Muscle of arm (tissue), 1 donor: ENCODE measurements at regions not wholly inside any gene's neighbourhood (a gene's known extent, or its start where the extent isn't known, plus 50 kb on each side); places are given as distances from the start of the nearest gene placed in this dataset.
"Not testable (repeated sequence)": the region's sequence is repeated elsewhere in the genome, so short reads cannot be mapped to it uniquely, and the experiment has no call there.

Source experiments
- DNase-seq: peaks from one replicate; pipeline ENCODE4 v3.0.0-alpha.2; 2013

- no peak for DNase-seq
Observed at GRCh38 chr4:14303856-14304255, 676.3 kb upstream of the BOD1L1 start.

- no peak for DNase-seq
Observed at GRCh38 chr4:14308229-14308651, 680.7 kb upstream of the BOD1L1 start.

GRCh38 chr4:14309431-14309830, 681.9 kb upstream of the BOD1L1 start:
- peak; percentile 5 for DNase-seq

- DNase-seq: no peak
Observed at GRCh38 chr4:14313757-14314156, 686.2 kb upstream of the BOD1L1 start.

DNA sequence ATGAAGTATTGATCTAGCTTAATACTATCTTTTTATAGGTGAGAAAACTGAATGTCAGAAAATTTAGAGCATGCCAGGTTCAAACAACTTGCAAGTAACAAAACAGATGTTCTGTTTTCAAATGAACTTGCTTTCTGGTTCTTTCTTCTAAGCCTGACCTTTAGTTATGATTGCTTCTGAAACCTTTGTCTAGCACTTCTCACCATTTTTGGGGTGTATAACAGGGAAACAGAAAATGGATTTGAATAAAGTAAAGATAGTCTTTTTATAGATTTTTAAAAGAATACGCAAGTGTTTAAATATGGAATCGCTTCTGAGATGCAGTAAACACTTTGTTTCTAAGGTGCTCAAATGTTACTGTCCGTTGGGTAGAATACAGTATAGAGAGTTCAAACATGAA, 687.2 kb upstream of the CPEB2 start:
- no peak for DNase-seq

DNA sequence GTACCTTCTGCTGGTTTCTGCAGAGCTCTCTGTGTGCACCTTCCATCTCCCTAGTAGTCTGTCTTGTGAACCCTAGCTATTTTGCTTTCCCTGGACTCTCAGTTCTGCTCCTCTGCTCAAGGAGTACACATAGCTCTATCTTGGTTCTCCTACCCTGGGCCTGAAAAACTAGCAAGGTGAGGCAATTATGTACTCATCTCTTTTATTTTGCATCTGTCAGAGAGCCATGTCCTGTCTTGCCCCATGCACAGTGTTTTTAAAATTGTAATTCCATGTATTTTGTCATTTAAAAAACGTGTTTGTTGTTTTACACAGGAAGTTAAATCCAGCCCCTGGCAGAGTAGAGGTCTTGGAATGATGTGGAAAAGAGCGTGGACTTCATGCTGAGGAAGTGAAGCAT, 684.9 kb upstream of the CPEB2 start:
- DNase-seq: no peak

DNA sequence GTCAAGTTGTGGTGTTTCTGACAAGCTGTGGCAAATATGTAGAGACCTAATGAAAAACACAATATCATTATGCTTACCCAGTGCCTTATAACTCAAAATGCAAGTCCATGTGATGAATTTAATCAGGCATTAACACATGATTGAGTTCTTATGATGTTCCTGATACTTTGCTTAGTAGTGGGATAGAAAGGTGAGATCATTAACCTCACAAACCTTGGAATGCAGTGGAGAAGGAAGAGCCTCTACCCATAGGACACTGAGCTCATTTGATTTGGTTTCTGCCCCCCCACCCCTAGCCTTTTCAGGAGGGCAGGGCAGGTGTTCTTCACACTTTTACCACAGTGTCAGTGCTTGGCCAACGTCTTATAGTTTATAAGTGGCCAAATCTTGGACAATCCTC, 683.6 kb upstream of the CPEB2 start:
- no peak for DNase-seq

DNA sequence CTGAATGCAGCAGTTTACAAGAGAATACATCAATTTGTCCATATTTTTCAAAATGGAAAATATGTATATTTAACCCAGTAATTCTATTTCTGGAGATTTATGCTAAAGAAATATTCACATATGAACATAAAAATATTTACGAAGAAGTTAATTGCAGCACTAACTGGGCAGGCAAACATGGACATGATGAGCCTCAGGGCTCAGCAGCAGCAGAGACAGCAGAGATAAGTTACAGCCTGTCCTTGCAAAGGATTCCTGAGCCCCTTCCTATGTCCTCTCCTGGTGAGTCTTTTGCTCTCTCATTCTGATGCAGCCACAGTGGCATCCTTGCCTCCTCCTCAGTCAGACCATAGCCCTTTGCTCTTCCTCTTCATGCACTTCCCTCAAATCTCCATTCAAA, 680.6 kb upstream of the CPEB2 start:
- DNase-seq: no peak

DNA sequence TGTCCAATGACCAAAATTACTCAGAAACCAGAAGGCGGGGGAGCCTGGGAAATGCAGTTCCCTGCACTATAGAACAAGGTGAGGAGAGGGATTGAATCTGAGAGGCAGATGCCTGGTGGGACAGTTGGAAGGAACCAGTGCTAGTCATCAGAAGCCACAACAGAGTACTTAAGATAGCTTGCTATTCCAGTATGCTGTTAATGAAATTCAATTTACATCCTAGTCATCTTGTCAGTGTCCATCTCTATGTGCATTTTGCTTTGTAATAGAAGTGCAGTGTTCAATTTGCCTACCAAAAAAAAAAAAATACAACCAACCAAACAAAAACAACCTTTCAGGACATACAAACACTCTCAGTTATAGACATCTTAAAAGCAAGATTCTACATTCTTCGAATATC, 679.1 kb upstream of the CPEB2 start:
- no peak for DNase-seq

GRCh38 chr4:14329228-14329627, 673.1 kb upstream of the CPEB2 start:
- no peak for DNase-seq

DNA sequence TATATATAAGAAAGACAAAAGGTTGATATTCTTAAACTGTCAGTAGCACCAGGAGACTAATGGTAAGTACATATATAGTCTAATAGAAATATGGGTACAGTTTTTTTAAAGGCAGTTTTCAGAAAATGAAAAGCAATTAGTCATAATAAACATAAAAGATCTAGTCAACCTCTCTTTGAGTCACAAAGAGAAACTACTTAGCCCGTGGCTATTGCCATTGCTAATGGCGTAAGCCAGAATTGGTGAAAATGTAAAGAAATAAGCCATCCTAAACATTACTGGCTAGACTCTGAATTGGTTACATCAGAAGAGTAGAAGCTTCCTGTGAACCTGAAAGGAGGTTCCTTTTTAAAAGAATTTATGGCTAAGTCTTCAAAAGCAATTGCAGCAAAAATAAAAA, 668.7 kb upstream of the CPEB2 start:
- DNase-seq: no peak

GRCh38 chr4:14334166-14334565, 668.1 kb upstream of the CPEB2 start:
- no peak for DNase-seq

DNA sequence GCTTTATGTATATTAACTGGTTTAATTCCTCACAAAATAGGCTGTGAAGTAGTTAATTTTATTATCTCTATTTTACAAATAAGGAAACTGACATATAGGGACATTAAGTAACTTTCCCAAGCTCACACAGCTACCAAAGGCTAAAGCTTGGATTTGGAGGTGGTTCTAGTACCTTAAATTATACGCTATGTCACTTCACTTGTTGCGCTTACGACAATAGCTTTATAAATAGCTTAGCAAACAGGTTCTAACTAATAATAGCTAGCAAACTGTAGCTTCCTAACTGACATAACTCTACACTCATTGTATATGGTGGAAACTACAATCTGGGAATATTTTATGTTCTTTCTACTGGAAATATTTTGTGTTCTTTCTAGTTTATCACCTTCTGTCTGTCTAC, 666.4 kb upstream of the CPEB2 start:
- no peak for DNase-seq

GRCh38 chr4:14336656-14337055, 665.6 kb upstream of the CPEB2 start:
- no peak for DNase-seq

GRCh38 chr4:14337892-14338584, 664.2 kb upstream of the CPEB2 start:
- no peak for DNase-seq

GRCh38 chr4:14338585-14339265, 663.6 kb upstream of the CPEB2 start:
- no peak for DNase-seq

- DNase-seq: no peak
Observed at GRCh38 chr4:14339715-14340114, 662.6 kb upstream of the CPEB2 start.

DNA sequence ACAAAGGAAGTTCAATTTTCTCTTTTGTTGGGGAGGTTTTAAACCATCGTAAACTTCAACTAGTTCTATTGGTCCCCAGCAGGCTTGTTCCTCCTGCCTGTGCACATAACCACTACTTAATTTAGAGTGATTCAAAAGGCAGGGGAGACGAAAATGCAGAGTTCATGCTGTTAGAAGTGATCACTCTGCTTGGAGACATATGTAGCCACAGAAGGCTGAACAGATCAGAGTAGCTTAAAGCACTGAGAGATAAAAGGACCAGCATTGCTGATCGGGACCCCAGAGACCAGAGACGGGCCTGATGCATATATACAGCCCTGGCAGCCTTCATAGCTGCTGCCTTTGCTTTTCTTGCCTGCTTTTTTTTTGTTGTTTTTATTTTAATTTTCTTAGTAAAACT, 662.0 kb upstream of the CPEB2 start:
- DNase-seq: no peak

GRCh38 chr4:14343961-14344360, 658.3 kb upstream of the CPEB2 start:
- DNase-seq: no peak

GRCh38 chr4:14345356-14345775, 656.9 kb upstream of the CPEB2 start:
- no peak for DNase-seq

DNA sequence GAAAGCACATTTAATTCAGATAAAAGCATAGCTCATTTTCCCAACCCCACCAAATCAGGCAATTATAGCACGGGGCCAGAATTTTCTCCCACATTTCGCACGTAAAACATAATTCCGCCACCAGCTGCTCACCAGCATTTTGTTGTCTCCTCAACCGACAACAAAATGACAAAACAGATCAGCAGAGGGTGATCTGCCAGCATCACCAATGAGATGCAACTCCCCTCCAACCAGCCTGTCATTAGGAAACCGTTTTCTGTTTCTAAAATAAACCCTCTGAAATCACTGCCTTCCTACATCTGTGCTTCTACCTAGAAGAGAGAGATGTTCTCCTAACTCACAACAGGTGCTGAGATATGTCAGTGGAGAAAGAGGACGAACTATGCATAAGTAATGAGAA, 654.8 kb upstream of the CPEB2 start:
- DNase-seq: no peak

DNA sequence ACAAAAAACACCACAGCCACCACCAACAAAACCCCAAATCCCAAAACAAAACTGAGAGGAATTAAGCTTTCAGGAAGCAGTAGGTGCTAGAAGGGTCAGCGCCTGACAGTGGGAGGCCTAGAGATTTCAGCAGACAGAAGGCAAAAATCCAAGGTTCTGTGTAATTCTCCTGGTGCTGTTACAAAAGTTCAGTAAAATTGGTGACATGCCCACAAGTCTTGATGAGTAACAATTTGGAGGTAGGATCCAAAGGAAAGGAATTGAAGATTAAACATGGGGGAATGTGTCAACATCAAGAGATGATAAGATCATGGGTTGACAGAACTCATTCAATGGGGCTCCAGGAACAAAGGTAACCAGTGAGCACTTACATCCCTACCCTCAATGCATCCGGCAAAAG, 653.8 kb upstream of the CPEB2 start:
- no peak for DNase-seq

- not testable (repeated sequence) for DNase-seq
Observed at GRCh38 chr4:14358544-14359160, 643.6 kb upstream of the CPEB2 start.
